ENCODE measurements at regions not wholly inside any gene's neighbourhood (a gene's known extent, or its start where the extent isn't known, plus 50 kb on each side); places are given as distances from the start of the nearest gene placed in this dataset.

GRCh38 chr13:111911121-111911720 is 155.7 kb upstream of the SOX1 start:
- no peak for DNase-seq

GRCh38 chr13:111911754-111912452 is 155.0 kb upstream of the SOX1 start:
- no peak for DNase-seq

GRCh38 chr13:111912453-111912866 is 154.5 kb upstream of the SOX1 start:
- no peak for DNase-seq

- no peak for DNase-seq
Measured at GRCh38 chr13:111912991-111913760, 153.8 kb upstream of the SOX1 start.

DNA sequence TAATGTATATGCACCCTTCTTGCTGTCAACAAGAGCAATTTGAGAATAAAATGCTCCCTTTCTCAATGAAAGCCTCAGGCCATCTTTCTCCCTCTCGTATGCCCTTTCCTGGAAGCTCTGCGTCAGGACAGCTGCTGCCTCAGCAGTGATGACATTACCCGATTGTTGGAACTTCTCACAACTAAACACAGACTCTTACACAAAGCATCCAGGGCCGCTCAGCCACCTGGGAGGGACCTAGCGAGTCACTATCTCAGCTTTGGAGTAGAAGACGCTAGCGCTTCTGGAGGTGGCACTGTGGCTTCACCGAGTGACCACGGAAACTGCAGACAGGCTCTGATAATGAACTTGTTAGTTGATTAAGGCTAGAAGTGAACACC is 153.2 kb upstream of the SOX1 start:
- no peak for DNase-seq

- DNase-seq: no peak
Measured at GRCh38 chr13:111914241-111915103, 152.5 kb upstream of the SOX1 start.

DNA sequence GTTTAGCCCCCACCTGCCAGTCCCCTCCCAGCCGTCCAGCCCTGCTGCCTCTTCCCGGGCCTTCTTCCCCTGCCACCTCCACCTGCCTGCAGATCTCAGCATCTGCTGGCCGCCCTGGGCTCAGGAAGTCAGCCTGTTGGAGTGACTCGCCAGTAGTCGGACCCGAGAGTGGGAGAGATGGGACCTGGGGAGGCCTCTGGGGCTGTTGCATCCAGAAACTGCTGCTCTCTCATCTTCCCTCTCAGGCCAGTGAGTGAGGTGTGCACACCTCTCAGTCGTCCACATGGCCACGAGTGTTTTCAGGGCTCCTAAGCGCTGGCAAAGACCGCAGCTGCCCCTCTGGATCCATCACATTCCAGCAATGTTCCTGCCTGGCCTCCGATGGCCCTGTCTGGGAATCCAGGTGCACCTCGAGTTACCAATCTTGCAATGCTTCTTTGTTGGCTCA is 151.8 kb upstream of the SOX1 start:
- DNase-seq: no peak

DNA sequence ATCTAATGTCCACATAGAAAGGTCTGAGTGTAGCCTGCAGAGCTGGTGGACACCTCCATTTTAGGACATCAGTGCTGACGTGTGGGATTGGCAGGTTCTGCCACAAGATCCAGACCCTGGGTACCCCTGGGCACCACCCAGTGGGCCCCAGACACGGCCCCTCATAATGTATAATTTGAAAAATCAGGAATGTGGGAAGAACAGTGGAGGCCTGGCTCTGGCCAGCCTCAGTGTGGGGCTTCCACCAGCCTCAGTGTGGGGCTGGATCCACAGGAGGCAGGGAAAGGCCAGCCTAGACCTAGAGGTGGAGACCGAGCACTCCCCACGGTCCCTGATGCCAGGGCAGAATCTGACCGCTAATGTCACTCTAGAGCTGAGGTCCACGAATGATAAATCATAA is 150.7 kb upstream of the SOX1 start:
- DNase-seq: no peak

DNA sequence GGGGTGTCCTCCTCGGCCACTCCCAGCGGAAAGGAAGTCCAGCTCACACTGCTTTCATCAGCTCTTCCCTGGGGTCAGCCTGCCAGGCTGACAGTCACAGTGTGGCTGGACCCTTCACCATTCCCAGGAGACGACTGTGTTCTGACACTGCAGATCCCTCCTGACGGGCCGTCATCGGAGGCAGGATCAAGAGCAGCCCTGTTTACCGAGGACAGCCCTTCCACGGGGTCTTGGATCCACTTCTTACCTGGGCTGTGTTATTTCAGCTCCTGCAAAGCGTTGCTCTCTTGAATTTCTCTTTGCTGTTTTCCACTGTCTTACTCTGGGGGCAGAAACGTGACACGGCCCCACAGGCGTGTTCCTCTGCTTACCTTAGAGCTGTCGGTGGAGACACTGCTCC is 149.9 kb upstream of the SOX1 start:
- DNase-seq: no peak

DNA sequence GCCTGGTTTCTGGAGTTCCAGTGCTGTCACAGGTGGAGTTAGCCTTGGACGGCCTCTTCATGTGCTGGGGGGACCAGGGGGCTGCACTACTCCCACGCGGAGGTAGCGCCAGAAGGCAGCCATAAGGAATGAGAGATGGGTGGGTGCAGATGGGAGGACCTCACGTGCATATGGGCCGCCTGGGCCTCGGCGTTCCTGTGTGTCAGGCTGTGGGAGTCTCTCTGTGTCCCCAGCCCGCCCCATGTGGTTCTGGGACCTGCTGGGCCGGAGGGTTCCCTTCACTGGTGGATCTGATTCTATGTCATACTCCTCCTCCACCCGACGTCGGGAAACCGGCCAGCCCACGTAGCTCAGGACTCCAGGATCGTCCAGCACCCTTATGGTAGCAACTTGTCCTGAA is 149.0 kb upstream of the SOX1 start:
- DNase-seq: no peak

- no peak for DNase-seq
Measured at GRCh38 chr13:111919286-111919685, 147.7 kb upstream of the SOX1 start.

- DNase-seq: no peak
Measured at GRCh38 chr13:111919849-111920248, 147.1 kb upstream of the SOX1 start.

GRCh38 chr13:111920306-111920931 is 146.5 kb upstream of the SOX1 start:
- no peak for DNase-seq

GRCh38 chr13:111920932-111921705 is 145.8 kb upstream of the SOX1 start:
- no peak for DNase-seq

DNA sequence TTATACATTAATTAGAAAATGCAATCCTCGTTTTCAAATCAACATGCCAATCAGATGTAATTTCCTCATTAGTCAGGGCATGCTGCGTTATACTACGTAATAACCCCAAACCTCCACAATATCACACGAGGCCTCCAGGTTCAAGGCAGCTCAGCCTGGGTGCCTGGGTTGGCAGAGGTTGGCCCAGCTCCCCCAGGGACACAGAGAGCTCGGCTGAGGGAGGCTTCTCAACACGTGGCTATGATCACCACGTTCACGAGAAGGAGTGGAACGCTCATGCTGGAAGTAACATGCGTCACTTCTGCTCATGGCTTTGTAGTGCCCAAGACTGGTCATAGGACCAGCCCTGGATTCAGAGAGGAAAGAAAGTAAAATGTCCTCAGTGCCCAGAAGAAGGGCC is 144.9 kb upstream of the SOX1 start:
- no peak for DNase-seq

- DNase-seq: no peak
Measured at GRCh38 chr13:111923439-111923838, 143.5 kb upstream of the SOX1 start.

DNA sequence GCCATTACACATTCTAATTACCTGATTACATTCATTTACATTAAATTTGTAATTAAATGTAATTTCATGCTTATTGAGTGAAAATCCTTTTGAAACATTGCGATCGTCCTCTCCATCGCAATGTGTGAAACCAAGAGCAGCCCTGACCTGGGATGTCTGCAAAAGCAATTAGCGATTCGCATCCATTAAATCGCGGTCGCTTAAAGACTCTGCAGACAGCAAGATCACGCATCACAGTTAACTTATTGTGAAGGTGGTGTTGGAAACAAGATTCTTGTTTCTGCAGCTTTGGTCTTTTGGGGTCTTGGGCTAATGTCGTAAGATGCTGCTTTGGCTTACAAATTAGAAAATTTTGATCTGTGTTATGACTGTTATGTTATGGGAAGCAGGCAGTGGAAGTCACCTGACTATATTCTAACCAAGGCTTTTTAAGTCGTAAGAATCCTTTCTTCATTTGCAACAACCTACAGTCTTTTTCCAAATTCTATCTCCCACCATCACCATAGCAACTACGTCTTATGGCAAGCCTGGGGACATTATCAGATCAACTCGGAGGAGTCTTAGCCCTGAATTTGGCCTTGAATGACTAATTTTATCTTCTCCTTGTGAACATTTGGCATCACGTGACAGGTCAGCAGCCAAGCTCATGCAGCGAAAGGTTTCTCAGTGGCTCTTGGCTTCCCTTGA is 142.8 kb upstream of the SOX1 start:
- no peak for DNase-seq

DNA sequence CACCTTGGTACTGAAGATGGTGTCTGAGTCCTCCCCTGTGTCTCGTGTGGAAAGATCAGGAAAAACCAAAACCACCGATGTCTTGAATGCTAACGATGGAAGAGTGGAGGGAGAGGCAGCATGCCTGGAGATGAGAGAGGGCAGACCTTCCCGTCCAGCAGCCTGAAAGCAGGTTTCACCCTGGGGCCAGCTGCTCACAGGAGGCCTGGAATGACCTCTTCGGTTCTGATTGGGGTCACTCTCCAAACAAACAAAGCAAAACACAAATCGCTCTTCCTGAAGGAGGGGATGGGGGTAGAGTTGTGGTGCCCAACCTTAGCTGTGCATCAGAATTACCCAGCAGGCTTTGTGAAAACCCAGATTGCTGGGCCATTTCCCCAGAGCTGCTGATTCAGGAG is 142.3 kb upstream of the SOX1 start:
- no peak for DNase-seq

DNA sequence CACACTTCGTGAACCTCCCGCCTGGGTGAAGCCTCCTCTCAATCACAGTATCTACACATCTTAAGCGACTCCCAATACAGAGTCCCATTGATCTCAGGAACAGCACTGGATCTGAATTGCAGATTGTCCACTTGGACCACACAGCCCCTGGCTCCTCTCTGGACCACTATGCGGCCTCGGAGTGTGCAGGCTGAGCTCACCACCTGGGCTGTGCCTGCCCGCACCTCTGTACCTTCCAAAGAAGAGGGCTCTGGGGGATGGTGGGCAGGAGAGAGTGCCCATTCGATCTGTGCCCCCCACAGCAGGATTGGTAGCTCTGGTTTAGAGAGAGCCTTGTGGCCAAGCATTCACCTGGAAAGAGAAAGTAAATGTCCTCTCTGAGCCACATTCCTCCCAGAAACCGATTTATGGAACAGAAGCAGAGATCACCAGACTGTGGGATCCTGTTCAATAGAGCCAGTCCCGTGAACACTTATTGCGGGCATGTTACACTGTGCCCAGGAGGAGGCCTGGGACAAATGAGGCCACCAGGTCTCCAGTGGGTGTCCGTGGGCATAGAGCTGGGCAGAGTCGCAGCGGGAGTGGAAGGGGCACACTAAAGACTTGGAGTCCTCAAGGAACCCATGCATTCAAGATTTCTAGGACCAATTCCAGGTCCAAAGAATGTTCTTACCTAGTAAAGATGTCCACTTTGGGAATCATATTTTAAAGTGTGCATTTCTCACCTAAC is 141.6 kb upstream of the SOX1 start:
- no peak for DNase-seq

DNA sequence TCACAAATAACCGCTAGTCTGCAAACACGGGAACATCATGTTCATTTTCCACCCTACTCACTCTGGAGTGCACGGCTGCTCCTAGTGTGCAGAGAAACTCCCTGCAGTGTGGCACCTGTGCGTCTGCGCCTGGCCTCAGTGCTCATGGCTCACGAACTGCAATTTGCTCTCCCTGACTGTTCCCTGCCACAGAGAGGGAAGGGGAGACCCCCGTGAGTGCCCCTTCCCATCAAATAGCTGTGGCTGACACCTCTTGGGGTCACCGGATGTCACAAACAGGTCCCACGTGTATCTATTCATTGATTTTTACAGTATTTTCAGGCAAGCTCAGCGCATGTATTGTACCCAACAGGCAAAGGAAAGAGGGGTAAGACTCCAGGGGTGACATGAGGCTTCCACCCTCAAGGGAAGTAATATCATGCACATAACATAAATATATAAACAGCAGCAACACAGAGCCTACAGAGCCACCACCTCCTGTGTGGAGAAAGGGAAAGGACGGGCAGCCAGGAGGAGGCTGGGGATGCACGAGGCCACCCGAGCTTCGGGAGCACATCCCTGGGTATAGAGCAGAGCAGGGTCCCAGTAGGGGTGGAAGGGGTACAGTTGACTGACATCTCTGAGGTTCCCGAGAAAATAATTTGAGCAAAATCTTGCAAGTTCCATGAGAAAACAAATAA is 140.3 kb upstream of the SOX1 start:
- DNase-seq: no peak

Measured in NCI-H524 (cell line).